NCI-H128 (cell line): ENCODE measurements at regions not wholly inside any gene's neighbourhood (a gene's known extent, or its start where the extent isn't known, plus 50 kb on each side); places are given as distances from the start of the nearest gene placed in this dataset.
"Not testable (repeated sequence)": the region's sequence is repeated elsewhere in the genome, so short reads cannot be mapped to it uniquely, and the experiment has no call there.

Experiments used
- DNase-seq: peaks from one replicate; lab custom pipeline; 2025; ENCODE audit not compliant: unreplicated experiment; lab: John Stamatoyannopoulos, UW

GRCh38 chr13:66154354-66154753 is 1075.8 kb downstream of the PCDH9 start:
- no peak for DNase-seq

GRCh38 chr13:66152596-66152995 is 1077.5 kb downstream of the PCDH9 start:
- DNase-seq: no peak

- DNase-seq: not testable (repeated sequence)
Observed at GRCh38 chr13:66144357-66144756, 1085.8 kb downstream of the PCDH9 start.

- DNase-seq: no peak
Observed at GRCh38 chr13:66139701-66140100, 1090.4 kb downstream of the PCDH9 start.

- no peak for DNase-seq
Observed at GRCh38 chr13:66139250-66139649, 1090.9 kb downstream of the PCDH9 start.

GRCh38 chr13:66138172-66138811 is 1091.8 kb downstream of the PCDH9 start:
- no peak for DNase-seq

GRCh38 chr13:66137384-66137783 is 1092.8 kb downstream of the PCDH9 start:
- DNase-seq: no peak

- no peak for DNase-seq
Observed at GRCh38 chr13:66128692-66129269, 1101.4 kb downstream of the PCDH9 start.

GRCh38 chr13:66128201-66128600 is 1101.9 kb downstream of the PCDH9 start:
- no peak for DNase-seq

GRCh38 chr13:66117563-66117962 is 1112.6 kb downstream of the PCDH9 start:
- no peak for DNase-seq

GRCh38 chr13:66113882-66114526 is 1116.1 kb downstream of the PCDH9 start:
- no peak for DNase-seq

- no peak for DNase-seq
Observed at GRCh38 chr13:66111628-66112027, 1118.5 kb downstream of the PCDH9 start.

GRCh38 chr13:66106246-66106645 is 1123.9 kb downstream of the PCDH9 start:
- DNase-seq: no peak

- no peak for DNase-seq
Observed at GRCh38 chr13:66102864-66103263, 1127.3 kb downstream of the PCDH9 start.

GRCh38 chr13:66099825-66100224 is 1130.3 kb downstream of the PCDH9 start:
- no peak for DNase-seq

GRCh38 chr13:66098931-66099628 is 1131.1 kb downstream of the PCDH9 start:
- DNase-seq: no peak

- DNase-seq: no peak
Observed at GRCh38 chr13:66089711-66090110, 1140.4 kb downstream of the PCDH9 start.

- no peak for DNase-seq
Observed at GRCh38 chr13:66087269-66087710, 1142.8 kb downstream of the PCDH9 start.

- DNase-seq: no peak
Observed at GRCh38 chr13:66077132-66077689, 1152.9 kb downstream of the PCDH9 start.

GRCh38 chr13:66076417-66076816 is 1153.7 kb downstream of the PCDH9 start:
- no peak for DNase-seq

GRCh38 chr13:66074018-66074615 is 1156.0 kb downstream of the PCDH9 start:
- no peak for DNase-seq
